ENCODE measurements at regions not wholly inside any gene's neighbourhood (a gene's known extent, or its start where the extent isn't known, plus 50 kb on each side); places are given as distances from the start of the nearest gene placed in this dataset.

DNA sequence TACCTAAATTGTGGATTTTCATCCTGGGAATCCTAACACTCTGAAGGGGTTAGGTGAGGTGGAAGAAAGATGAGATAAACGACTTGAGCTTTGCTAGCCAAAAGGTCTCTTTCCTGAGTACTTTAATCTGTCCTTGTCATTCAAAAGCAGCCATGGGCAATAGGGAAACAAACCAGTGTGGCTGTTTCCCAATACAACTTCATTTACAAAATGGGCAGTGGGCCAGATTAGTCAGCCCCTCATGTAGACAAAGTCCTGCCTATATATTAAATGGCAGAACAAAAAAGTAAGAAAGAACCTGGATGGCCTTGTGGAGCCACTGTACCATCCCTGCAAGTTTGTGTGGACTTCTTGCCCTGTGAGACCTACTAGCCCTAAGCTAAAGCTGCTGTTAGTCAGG lies 51.0 kb upstream of the NFIL3 start:
- H3K9me3 ChIP-seq (ENCODE audit: control insufficient read depth, insufficient read depth, low read depth, low read length), result no peaks in the 10 kb centered on the region
- DNase-seq (ENCODE audit: low read depth in 2 of 2), result peak; percentile 46 to 67
- no peak for TF ChIP-seq EZH2 (IDR thresholded peaks at IDR 0.05; ENCODE audit: low read length, missing control alignments)
- no peak for TF ChIP-seq CTCF (conservative IDR thresholded peaks at IDR 0.05 in 1 of 2, IDR thresholded peaks at IDR 0.05 in 1 of 2; ENCODE audit: low read depth in 1 of 2, low read length in 2 of 2)
- no peaks in the 10 kb centered on the region for H3K36me3 ChIP-seq (ENCODE audit: control insufficient read depth, insufficient read depth, low read length)
- H3K9ac ChIP-seq (ENCODE audit: insufficient read depth, low read length), result no peak overlapping the region
- no peaks in the 10 kb centered on the region for H4K20me1 ChIP-seq (ENCODE audit: control insufficient read depth, extremely low read depth, insufficient read depth, low read length)
- no peaks in the 10 kb centered on the region for H3K79me2 ChIP-seq (ENCODE audit: control insufficient read depth, insufficient read depth, low read length)
- no peaks in the 10 kb centered on the region for H3K4me1 ChIP-seq (ENCODE audit: control insufficient read depth, extremely low read depth, insufficient read depth, low read length)
- no peak overlapping the region for H3K27ac ChIP-seq (ENCODE audit: insufficient read depth, low read length)
- no peaks in the 10 kb centered on the region for H3K27me3 ChIP-seq (ENCODE audit: control insufficient read depth, insufficient read depth, low read length)
- H3K4me3 ChIP-seq (replicated peaks in 1 of 4; ENCODE audit: control extremely low read depth in 1 of 4, insufficient read depth in 1 of 4, low read depth in 3 of 4, low read length in 4 of 4), result no peak overlapping the region
- no peak overlapping the region for H3K4me2 ChIP-seq (ENCODE audit: extremely low read depth, insufficient read depth, low read length)
- H2AFZ ChIP-seq (ENCODE audit: low read length), result no peak overlapping the region
